ENCODE measurements at regions not wholly inside any gene's neighbourhood (a gene's known extent, or its start where the extent isn't known, plus 50 kb on each side); places are given as distances from the start of the nearest gene placed in this dataset.
"Not testable (repeated sequence)": the region's sequence is repeated elsewhere in the genome, so short reads cannot be mapped to it uniquely, and the experiment has no call there.

GRCh38 chr1:58936973-58937372 lies 153.1 kb upstream of the JUN start:
- no peak for DNase-seq (ENCODE audit: low read depth)

DNA sequence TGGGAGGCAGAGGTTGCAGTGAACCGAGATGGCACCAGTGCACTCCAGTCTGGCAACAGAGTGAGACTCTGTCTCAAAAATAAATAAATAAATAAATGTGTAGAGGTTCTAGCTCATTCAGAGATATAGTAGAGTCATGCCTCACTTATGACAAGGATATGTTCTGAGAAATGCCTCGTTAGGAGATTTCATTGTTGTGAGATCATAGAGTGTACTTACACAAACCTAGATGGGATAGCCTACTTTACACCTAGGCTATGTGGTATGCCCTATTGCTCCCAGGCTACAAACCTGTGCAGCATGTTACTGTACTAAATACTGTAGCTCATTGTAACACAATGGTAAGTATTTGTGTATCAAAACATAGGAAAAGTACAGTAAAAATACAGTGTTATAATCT lies 155.3 kb upstream of the JUN start:
- DNase-seq (ENCODE audit: low read depth): no peak

DNA sequence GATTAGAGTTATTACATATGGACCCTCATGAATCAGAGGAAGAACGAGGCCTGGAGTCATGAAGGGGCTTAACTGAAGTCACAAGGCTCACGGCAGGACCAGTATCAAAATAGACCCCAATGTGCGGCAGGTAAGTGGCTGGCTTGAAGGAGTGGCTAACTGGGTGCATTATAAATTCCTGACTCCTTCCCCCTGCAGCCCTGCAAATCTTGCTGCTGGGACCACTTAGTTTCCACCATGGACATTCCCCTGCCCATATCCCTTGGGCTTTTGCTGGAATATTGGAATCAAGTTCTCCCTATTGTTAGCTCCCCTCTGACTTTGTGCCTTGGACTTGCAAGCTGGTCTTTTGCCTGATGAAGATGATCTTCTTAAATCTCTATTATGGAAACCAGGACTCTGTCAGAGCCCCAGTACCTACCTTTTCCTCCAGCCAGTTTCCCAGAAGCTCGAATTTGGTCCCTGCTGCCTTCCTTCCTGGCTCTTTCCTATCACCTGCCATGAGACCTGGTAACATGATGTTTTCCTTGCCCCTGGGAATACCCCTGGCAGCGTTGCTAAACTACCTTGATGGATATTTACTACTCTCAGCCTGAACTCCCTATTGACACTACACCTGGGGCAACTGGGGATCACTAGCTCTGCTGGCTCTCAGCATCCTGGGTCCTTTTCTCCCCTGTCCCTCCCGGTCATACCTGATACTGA lies 156.0 kb upstream of the JUN start:
- no peak for DNase-seq (ENCODE audit: low read depth)

- DNase-seq (ENCODE audit: low read depth): no peak
Measured at GRCh38 chr1:58941471-58942289, 157.8 kb upstream of the JUN start.

DNA sequence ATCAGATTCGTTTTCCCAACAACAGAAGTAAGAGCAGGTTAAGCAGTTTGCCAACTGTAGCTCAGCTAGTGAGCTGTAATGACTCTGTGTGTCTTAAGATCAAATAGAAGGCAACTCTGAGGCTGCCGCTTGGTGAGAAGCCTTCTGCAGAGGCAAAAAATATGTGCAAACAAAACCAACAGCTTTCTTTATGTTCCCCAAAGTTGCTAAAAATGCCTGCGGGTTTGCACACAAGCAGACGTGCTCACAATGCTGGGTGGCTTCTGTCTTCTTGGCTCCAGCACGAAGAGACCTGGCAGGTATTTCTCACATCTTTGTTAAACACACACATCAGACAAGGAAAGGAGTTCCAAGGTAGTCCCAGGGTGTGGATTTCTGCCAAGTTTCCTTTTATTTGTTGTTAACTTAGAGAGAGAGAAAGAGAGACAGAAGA lies 158.9 kb upstream of the JUN start:
- DNase-seq (ENCODE audit: low read depth): no peak

DNA sequence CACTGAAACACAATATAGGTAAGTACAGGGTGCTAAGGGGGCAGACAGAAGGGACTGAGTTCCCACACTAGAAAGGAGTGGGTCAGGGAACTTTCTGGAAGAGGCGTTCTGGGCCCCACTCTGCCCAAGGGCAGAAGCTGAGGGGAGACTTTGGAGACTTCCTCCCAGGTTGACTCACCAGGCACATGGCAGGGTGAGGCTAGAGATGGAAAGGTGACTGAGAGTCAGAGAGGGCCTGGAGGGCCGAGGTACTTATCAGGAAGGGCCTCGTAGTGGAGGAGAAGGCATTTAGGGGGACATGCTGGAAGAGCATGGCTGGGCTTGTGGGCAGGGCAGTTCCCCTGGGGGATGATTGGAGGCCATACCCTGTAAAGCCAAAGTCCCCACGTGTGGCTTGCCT lies 159.9 kb upstream of the JUN start:
- DNase-seq (ENCODE audit: low read depth): no peak

- DNase-seq (ENCODE audit: low read depth): no peak
Measured at GRCh38 chr1:58944439-58944838, 160.6 kb upstream of the JUN start.

DNA sequence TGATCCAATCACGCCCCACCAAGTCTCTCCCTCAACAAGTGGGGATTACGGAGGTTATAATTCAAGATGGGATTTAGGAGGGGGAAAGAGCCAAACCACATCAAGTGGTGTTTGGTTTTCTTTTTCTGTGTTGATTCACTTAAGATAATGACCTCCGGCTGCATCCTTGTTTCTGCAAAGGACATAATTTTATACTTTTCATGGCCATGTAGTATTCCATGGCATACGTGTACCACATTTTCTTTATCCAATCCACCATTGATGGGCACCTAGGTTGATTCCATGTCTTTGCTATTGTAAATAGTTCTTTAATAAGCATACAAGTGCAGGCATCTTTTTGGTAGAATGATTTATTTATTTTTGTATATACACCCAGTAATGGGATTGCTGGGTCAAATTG lies 162.5 kb upstream of the JUN start:
- no peak for DNase-seq (ENCODE audit: low read depth)

GRCh38 chr1:58948671-58949070 lies 164.8 kb upstream of the JUN start:
- DNase-seq (ENCODE audit: low read depth): no peak

GRCh38 chr1:58949551-58950220 lies 165.8 kb upstream of the JUN start:
- DNase-seq (ENCODE audit: low read depth): no peak

DNA sequence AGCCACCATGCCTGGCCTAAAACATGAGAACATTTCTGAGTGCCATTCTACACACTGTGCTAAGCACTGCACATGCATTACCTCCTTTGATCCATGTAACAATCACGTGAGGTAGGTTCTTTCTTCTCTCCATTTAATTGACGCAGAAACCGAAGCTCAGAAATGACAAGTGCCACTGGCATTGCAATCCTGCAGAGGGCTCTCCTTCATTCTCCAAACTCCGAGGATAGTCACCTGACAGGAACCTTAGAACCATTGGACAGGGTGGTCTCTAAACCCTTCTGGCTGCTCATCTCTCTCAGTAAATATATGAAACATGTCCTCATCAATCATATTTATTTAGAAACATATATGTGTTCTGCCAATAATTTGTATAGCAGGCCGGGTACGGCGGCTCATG lies 167.1 kb upstream of the JUN start:
- DNase-seq (ENCODE audit: low read depth): no peak

GRCh38 chr1:58953951-58954350 lies 170.1 kb upstream of the JUN start:
- DNase-seq (ENCODE audit: low read depth): not testable (repeated sequence)

GRCh38 chr1:58963287-58963686 lies 179.4 kb upstream of the JUN start:
- not testable (repeated sequence) for DNase-seq (ENCODE audit: low read depth)

DNA sequence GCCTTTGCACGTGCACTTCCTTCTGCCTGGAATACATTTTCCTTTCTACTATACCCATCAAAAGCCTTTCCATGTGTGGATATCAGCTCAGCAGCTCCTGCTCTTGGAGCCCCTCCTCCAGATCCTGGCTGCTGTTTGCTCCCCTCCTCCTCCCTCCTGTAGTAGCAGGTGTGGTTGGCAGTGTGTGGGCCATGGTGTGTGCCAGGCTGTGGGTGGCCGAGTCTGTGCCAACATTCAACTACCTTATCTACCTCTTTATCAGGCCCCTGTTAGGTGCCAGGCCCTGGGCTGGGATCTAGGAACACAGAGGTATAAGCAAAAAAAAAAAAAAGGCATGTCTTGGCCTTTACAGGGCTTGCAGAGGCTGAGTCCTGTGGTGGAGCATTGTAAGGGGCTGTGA lies 180.6 kb upstream of the JUN start:
- no peak for DNase-seq (ENCODE audit: low read depth)

GRCh38 chr1:58964880-58965279 lies 181.0 kb upstream of the JUN start:
- DNase-seq (ENCODE audit: low read depth): no peak

- DNase-seq (ENCODE audit: low read depth): no peak
Measured at GRCh38 chr1:58966103-58966916, 182.5 kb upstream of the JUN start.

- no peak for DNase-seq (ENCODE audit: low read depth)
Measured at GRCh38 chr1:58966917-58967740, 183.3 kb upstream of the JUN start.

GRCh38 chr1:58968360-58968952 lies 184.6 kb upstream of the JUN start:
- no peak for DNase-seq (ENCODE audit: low read depth)

DNA sequence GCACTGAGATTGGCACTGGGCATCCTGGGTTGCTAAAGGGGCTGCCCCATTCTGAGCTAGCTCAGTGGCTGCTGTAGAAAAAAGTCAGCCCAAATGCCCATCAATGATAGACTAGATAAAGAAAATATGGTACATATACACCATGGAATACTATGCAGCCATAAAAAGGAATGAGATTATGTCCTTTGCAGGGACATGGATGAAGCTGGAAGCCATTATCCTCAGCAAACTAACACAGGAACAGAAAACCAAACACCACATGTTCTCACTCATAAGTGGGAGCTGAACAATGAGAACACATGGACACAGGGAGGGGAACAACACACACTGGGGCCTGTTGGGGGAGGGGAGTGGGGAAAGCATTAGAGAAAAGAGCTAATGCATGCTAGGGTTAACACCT lies 185.3 kb upstream of the JUN start:
- DNase-seq (ENCODE audit: low read depth): not testable (repeated sequence)

- DNase-seq (ENCODE audit: low read depth): no peak
Measured at GRCh38 chr1:58971629-58972140, 187.8 kb upstream of the JUN start.

DNA sequence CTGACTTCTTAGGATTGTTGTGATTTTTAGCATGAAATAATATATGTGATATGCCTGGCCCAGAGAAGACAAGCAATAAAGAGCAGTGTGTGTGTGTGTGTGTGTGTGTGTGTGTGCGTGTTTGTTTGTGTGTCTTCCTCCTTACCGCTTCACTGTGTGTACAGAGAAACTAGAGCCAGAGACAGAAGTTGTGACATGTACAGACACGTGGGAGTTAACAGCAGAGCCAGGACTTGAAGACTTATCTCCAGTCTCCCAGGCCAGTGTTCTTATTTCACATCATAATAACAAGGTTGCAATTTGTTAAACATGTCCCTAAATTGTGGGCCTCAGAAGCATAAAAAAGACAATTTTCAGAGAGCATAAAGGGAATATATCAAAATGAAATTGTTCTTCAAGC lies 192.0 kb upstream of the JUN start:
- no peak for DNase-seq (ENCODE audit: low read depth)

Data from stimulated activated CD8-positive, alpha-beta memory T cell treated with anti-CD3 and anti-CD28 coated beads, Interleukin-7, amount 100 ng/mL, for 24 hours (primary cell).